ENCODE measurements at regions not wholly inside any gene's neighbourhood (a gene's known extent, or its start where the extent isn't known, plus 50 kb on each side); places are given as distances from the start of the nearest gene placed in this dataset.

DNA sequence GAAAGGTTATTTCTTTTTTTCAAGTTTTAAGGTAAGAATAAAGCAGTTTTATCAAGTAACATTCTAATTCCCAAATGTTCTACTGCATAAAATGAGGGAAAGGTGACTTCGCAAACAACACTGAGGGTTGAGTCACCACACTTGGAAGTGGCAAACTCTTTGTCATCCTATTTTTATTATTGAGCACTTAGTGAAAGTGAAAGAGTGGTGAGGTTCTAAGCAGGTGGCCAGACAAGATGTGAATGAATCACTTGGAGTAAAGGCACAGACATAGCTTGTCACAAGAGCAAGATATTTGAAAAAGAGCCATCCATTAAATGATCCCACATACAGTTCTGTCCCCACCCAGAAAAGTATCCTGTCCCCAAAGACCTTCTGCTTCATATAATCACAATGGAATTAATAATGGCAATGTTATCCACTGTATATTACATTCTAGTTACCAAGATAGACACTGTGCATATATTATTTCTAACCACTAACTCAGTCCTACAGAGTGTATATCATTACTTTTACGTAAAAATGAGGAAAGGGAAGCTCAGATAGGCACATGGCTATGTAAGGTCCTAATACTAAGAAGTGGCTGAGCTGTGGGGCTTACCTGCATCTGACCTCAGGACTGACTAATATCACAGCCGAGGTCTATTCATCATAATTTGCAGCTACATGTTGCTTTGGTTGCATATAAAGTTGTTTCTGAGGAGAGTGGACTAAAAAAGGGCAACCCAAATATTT is 730.4 kb upstream of the MEF2C start:
- TF ChIP-seq, protein P1, sequence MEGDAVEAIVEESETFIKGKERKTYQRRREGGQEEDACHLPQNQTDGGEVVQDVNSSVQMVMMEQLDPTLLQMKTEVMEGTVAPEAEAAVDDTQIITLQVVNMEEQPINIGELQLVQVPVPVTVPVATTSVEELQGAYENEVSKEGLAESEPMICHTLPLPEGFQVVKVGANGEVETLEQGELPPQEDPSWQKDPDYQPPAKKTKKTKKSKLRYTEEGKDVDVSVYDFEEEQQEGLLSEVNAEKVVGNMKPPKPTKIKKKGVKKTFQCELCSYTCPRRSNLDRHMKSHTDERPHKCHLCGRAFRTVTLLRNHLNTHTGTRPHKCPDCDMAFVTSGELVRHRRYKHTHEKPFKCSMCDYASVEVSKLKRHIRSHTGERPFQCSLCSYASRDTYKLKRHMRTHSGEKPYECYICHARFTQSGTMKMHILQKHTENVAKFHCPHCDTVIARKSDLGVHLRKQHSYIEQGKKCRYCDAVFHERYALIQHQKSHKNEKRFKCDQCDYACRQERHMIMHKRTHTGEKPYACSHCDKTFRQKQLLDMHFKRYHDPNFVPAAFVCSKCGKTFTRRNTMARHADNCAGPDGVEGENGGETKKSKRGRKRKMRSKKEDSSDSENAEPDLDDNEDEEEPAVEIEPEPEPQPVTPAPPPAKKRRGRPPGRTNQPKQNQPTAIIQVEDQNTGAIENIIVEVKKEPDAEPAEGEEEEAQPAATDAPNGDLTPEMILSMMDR (IDR thresholded peaks at IDR 0.05): no peak
- no peak for TF ChIP-seq POLR2A (IDR thresholded peaks at IDR 0.05)
